HL-60 (cell line): ENCODE measurements at regions not wholly inside any gene's neighbourhood (a gene's known extent, or its start where the extent isn't known, plus 50 kb on each side); places are given as distances from the start of the nearest gene placed in this dataset.

Experiments
- POLR2AphosphoS5 ChIP-seq: IDR thresholded peaks from 2 replicates; pipeline ENCODE4 v1.6.1; 2012; ENCODE audit warnings: low read depth
- TF ChIP-seq, protein P1 (sequence below): IDR thresholded peaks from one replicate; pipeline ENCODE4 v1.5.1; 2011; ENCODE audit warnings: low read length, control low read depth, inconsistent platforms; ENCODE audit not compliant: insufficient read depth

DNA sequence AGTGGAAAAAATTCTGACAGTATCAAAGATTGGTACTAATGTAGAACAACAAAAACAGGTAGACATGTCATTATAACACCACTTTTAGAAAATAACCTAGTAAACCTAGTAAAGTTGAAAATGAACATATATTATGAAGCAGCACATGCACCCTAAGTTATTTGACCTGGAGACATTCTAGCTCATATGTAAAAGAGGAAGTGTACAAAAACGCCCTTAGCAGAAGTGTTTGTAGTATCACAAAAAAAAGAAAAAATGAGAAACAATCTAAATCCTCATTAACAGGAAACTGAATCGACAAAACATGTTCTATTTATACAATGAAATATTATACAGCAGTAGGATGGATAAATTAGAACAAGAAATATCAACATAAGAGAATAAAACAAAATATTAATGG, 318.9 kb upstream of the PPP1R2C start:
- TF ChIP-seq, protein P1, sequence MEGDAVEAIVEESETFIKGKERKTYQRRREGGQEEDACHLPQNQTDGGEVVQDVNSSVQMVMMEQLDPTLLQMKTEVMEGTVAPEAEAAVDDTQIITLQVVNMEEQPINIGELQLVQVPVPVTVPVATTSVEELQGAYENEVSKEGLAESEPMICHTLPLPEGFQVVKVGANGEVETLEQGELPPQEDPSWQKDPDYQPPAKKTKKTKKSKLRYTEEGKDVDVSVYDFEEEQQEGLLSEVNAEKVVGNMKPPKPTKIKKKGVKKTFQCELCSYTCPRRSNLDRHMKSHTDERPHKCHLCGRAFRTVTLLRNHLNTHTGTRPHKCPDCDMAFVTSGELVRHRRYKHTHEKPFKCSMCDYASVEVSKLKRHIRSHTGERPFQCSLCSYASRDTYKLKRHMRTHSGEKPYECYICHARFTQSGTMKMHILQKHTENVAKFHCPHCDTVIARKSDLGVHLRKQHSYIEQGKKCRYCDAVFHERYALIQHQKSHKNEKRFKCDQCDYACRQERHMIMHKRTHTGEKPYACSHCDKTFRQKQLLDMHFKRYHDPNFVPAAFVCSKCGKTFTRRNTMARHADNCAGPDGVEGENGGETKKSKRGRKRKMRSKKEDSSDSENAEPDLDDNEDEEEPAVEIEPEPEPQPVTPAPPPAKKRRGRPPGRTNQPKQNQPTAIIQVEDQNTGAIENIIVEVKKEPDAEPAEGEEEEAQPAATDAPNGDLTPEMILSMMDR, result no peak
- TF ChIP-seq POLR2AphosphoS5, result no peak
